ENCODE measurements at regions not wholly inside any gene's neighbourhood (a gene's known extent, or its start where the extent isn't known, plus 50 kb on each side); places are given as distances from the start of the nearest gene placed in this dataset.

GRCh38 chr7:26044320-26044719 is 107.7 kb upstream of the NFE2L3 start:
- Histone ChIP-seq H3K79me2 (ENCODE audit: insufficient read depth, low read depth, low read length) (no peaks in the 10 kb centered on the region), H3K36me3 (ENCODE audit: insufficient read depth, low read length) (no peaks in the 10 kb centered on the region), H4K20me1 (ENCODE audit: insufficient read depth, low read length) (no peaks in the 10 kb centered on the region), H3K4me3 (ENCODE audit: low read depth, low read length, poor library complexity, severe bottlenecking) (no peak overlapping the region), H3K9me3 (ENCODE audit: low read length) (no peaks in the 10 kb centered on the region), H3K4me1 (ENCODE audit: insufficient read depth, low read length, poor library complexity, severe bottlenecking) (no peaks in the 10 kb centered on the region), H3K27ac (ENCODE audit: low read depth, low read length, poor library complexity, severe bottlenecking) (no peak overlapping the region), H2AFZ (ENCODE audit: low read length) (no peak overlapping the region), H3K4me2 (ENCODE audit: low read length) (no peak overlapping the region), H3K9me2 (ENCODE audit: insufficient read depth, low read length) (no peaks in the 10 kb centered on the region)
- ChIA-PET POLR2A (no interaction called here), CTCF (ENCODE audit: unreplicated experiment) (no interaction called here)
- BruUV-seq (replicated peaks) = no TSS peak
- intact Hi-C loops (cut with micrococcal nuclease; ENCODE audit: unreplicated experiment) = no loop called here
- no peak for TF ChIP-seq CTCF (conservative IDR thresholded peaks at IDR 0.05; ENCODE audit: low read length)
- TF ChIP-seq EZH2phosphoT487 (IDR thresholded peaks at IDR 0.05; ENCODE audit: borderline replicate concordance, low read depth, low read length) = no peak
- DNase-seq (ENCODE audit: low spot score) = no peak

GRCh38 chr7:26046150-26046549 is 105.8 kb upstream of the NFE2L3 start:
- BruUV-seq (replicated peaks) = no TSS peak
- H2AFZ ChIP-seq (ENCODE audit: low read length) = no peak overlapping the region
- H3K4me1 ChIP-seq (ENCODE audit: insufficient read depth, low read length, poor library complexity, severe bottlenecking) = no peaks in the 10 kb centered on the region
- no peak overlapping the region for H3K4me3 ChIP-seq (ENCODE audit: low read depth, low read length, poor library complexity, severe bottlenecking)
- TF ChIP-seq CTCF (conservative IDR thresholded peaks at IDR 0.05; ENCODE audit: low read length) (no peak), EZH2phosphoT487 (IDR thresholded peaks at IDR 0.05; ENCODE audit: borderline replicate concordance, low read depth, low read length) (no peak)
- intact Hi-C loops (cut with micrococcal nuclease; ENCODE audit: unreplicated experiment) = no loop called here
- ChIA-PET CTCF (ENCODE audit: unreplicated experiment) (no interaction called here), POLR2A (interaction anchor here (0.7 kb wide), 1 partner anchor 24 kb away, joined by 3 read pairs; no protein-coding TSS in a partner anchor)
- H3K9me3 ChIP-seq (ENCODE audit: low read length) = no peaks in the 10 kb centered on the region
- H3K9me2 ChIP-seq (ENCODE audit: insufficient read depth, low read length) = no peaks in the 10 kb centered on the region
- no peak overlapping the region for H3K27ac ChIP-seq (ENCODE audit: low read depth, low read length, poor library complexity, severe bottlenecking)
- H3K36me3 ChIP-seq (ENCODE audit: insufficient read depth, low read length) = no peaks in the 10 kb centered on the region
- H4K20me1 ChIP-seq (ENCODE audit: insufficient read depth, low read length) = no peaks in the 10 kb centered on the region
- no peak for DNase-seq (ENCODE audit: low spot score)
- no peak overlapping the region for H3K4me2 ChIP-seq (ENCODE audit: low read length)
- H3K79me2 ChIP-seq (ENCODE audit: insufficient read depth, low read depth, low read length) = no peaks in the 10 kb centered on the region

GRCh38 chr7:26046878-26047277 is 105.1 kb upstream of the NFE2L3 start:
- H3K79me2 ChIP-seq (ENCODE audit: insufficient read depth, low read depth, low read length) = no peaks in the 10 kb centered on the region
- no peak for DNase-seq (ENCODE audit: low spot score)
- H4K20me1 ChIP-seq (ENCODE audit: insufficient read depth, low read length) = no peaks in the 10 kb centered on the region
- ChIA-PET CTCF (ENCODE audit: unreplicated experiment) (no interaction called here), POLR2A (no interaction called here)
- no peak overlapping the region for H3K4me2 ChIP-seq (ENCODE audit: low read length)
- H3K9me3 ChIP-seq (ENCODE audit: low read length) = no peaks in the 10 kb centered on the region
- H3K4me1 ChIP-seq (ENCODE audit: insufficient read depth, low read length, poor library complexity, severe bottlenecking) = no peaks in the 10 kb centered on the region
- H3K9me2 ChIP-seq (ENCODE audit: insufficient read depth, low read length) = no peaks in the 10 kb centered on the region
- BruUV-seq (replicated peaks) = no TSS peak
- intact Hi-C loops (cut with micrococcal nuclease; ENCODE audit: unreplicated experiment) = no loop called here
- no peak overlapping the region for H3K4me3 ChIP-seq (ENCODE audit: low read depth, low read length, poor library complexity, severe bottlenecking)
- no peaks in the 10 kb centered on the region for H3K36me3 ChIP-seq (ENCODE audit: insufficient read depth, low read length)
- TF ChIP-seq EZH2phosphoT487 (IDR thresholded peaks at IDR 0.05; ENCODE audit: borderline replicate concordance, low read depth, low read length) (no peak), CTCF (conservative IDR thresholded peaks at IDR 0.05; ENCODE audit: low read length) (no peak)
- no peak overlapping the region for H3K27ac ChIP-seq (ENCODE audit: low read depth, low read length, poor library complexity, severe bottlenecking)
- H2AFZ ChIP-seq (ENCODE audit: low read length) = no peak overlapping the region

Data from OCI-LY7 (cell line).